ENCODE measurements at regions not wholly inside any gene's neighbourhood (a gene's known extent, or its start where the extent isn't known, plus 50 kb on each side); places are given as distances from the start of the nearest gene placed in this dataset.

DNA sequence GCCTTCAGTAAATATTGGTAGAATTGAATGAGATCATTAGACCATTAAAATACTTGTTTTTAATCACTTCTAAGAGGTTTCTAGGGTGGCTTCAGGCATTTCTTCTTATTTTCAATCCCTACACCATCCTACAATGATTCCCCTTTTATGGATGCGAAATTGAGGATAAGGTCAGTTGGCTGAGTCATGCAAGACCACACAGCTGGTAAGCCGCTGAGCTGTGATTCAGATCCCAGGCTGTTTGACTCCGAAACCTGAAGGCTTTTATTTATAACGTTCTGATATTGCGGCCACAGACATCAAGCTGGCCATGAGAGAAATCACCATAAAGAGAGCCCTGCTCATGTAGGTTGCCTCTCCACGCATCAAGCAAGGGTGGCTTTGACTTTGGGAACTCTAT is 133.4 kb downstream of the VAPA start:
- peaks cover 0 to 2% (median 0%) of the 10 kb centered on the region in 5 donors for H3K36me3 Mint-ChIP-seq

DNA sequence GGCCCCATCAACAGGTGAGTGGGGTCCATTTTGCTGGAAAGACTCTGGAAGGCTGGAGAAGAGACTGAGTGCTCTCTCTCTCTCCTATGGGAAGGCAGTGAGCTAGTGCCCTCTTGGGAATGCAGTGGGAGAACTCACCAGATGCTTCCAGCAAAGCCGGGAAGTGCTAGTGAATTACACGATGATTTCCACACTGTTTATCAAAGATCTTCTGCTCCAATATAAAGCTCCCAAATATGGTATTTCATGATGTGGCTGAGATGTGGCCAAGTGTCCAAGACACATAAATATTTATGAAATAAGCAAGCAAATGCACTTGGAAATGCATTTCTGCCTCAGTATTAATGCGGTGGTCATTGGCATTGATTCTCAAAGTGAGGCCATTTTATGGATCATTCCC is 135.9 kb downstream of the VAPA start:
- intact Hi-C loops (cut with micrococcal nuclease), result no loop called here
- no peak overlapping the region for H3K27ac ChIP-seq (ENCODE audit: low read depth, low read length)
- H3K4me3 ChIP-seq (ENCODE audit: low read length), result no peak overlapping the region
- H3K27ac Mint-ChIP-seq, result no peak overlapping the region
- peaks cover 0 to 5% (median 0%) of the 10 kb centered on the region in 11 donors for H3K9me3 Mint-ChIP-seq
- no peaks in the 10 kb centered on the region for H3K36me3 Mint-ChIP-seq
- no peaks in the 10 kb centered on the region for H3K9me3 ChIP-seq (ENCODE audit: control insufficient read depth in 2 of 3, low read length in 3 of 3)
- POLR2A ChIA-PET, result no interaction called here
- no peaks in the 10 kb centered on the region for H3K27me3 ChIP-seq (ENCODE audit: control insufficient read depth in 2 of 2, insufficient read depth in 2 of 2, low read length in 2 of 2)
- no peak overlapping the region for H3K4me3 Mint-ChIP-seq
- peaks cover 0 to 7% (median 0%) of the 10 kb centered on the region in 5 donors for H3K27me3 Mint-ChIP-seq
- DNase-seq, result no peak
- H3K36me3 ChIP-seq (ENCODE audit: control insufficient read depth in 2 of 3, insufficient read depth in 3 of 3, low read length in 3 of 3), result no peaks in the 10 kb centered on the region
- no peaks in the 10 kb centered on the region for H3K4me1 Mint-ChIP-seq
- no peak for ATAC-seq
- H3K4me1 ChIP-seq (ENCODE audit: control insufficient read depth in 2 of 2, insufficient read depth in 2 of 2, low read length in 2 of 2), result no peaks in the 10 kb centered on the region
- CTCF ChIA-PET, result no interaction called here

More for the DNA sequence above, 133.4 kb downstream of the VAPA start:
- H3K27me3 Mint-ChIP-seq, result peaks cover 0 to 4% (median 0%) of the 10 kb centered on the region in 5 donors
- Histone ChIP-seq H3K4me1 (ENCODE audit: control insufficient read depth in 2 of 2, insufficient read depth in 2 of 2, low read length in 2 of 2) (no peaks in the 10 kb centered on the region), H3K27ac (ENCODE audit: low read depth, low read length) (no peak overlapping the region), H3K4me3 (ENCODE audit: low read length) (no peak overlapping the region), H3K36me3 (ENCODE audit: control insufficient read depth in 2 of 3, insufficient read depth in 3 of 3, low read length in 3 of 3) (no peaks in the 10 kb centered on the region), H3K9me3 (ENCODE audit: control insufficient read depth in 2 of 3, low read length in 3 of 3) (peaks cover 0 to 3% (median 0%) of the 10 kb centered on the region in 3 experiments), H3K27me3 (ENCODE audit: control insufficient read depth in 2 of 2, insufficient read depth in 2 of 2, low read length in 2 of 2) (no peaks in the 10 kb centered on the region)
- ChIA-PET POLR2A (no interaction called here), CTCF (no interaction called here)
- H3K4me3 Mint-ChIP-seq, result no peak overlapping the region
- intact Hi-C loops (cut with micrococcal nuclease), result no loop called here
- no peak for DNase-seq
- H3K27ac Mint-ChIP-seq, result no peak overlapping the region
- H3K9me3 Mint-ChIP-seq, result peaks cover 0 to 18% (median 3%) of the 10 kb centered on the region in 11 donors
- no peak for ATAC-seq
- no peaks in the 10 kb centered on the region for H3K4me1 Mint-ChIP-seq

DNA sequence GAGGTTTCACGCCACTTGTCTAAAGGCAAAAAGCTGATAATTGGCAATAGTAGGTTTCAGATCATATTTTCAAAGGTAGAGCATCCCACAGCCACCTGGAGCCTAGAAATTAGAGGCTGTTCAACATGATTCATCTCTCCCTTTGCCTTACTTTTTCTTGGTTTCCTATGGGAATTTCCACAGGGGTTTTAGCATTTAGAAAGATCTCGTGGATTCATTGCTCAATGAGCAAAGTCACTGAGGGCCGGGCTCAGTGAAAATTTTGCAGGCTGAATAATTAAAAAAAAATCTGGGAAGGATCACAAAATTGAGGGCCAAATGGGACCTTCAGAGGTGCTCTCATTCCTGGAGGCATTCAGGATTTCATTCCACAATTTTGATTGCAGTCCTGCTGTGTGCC is 137.1 kb downstream of the VAPA start:
- POLR2A ChIA-PET, result no interaction called here
- Histone ChIP-seq H3K4me1 (ENCODE audit: control insufficient read depth in 2 of 2, insufficient read depth in 2 of 2, low read length in 2 of 2) (no peaks in the 10 kb centered on the region), H3K36me3 (ENCODE audit: control insufficient read depth in 2 of 3, insufficient read depth in 3 of 3, low read length in 3 of 3) (no peaks in the 10 kb centered on the region), H3K27ac (ENCODE audit: low read depth, low read length) (no peak overlapping the region), H3K27me3 (ENCODE audit: control insufficient read depth in 2 of 2, insufficient read depth in 2 of 2, low read length in 2 of 2) (no peaks in the 10 kb centered on the region), H3K4me3 (ENCODE audit: low read length) (no peak overlapping the region), H3K9me3 (ENCODE audit: control insufficient read depth in 2 of 3, low read length in 3 of 3) (no peaks in the 10 kb centered on the region)
- peaks cover 0 to 4% (median 0%) of the 10 kb centered on the region in 7 donors for H3K4me1 Mint-ChIP-seq
- no peak overlapping the region for H3K4me3 Mint-ChIP-seq
- CTCF ChIA-PET, result no interaction called here
- no peaks in the 10 kb centered on the region for H3K9me3 Mint-ChIP-seq
- ATAC-seq, result no peak
- H3K36me3 Mint-ChIP-seq, result no peaks in the 10 kb centered on the region
- intact Hi-C loops (cut with micrococcal nuclease), result no loop called here
- H3K27ac Mint-ChIP-seq, result no peak overlapping the region
- H3K27me3 Mint-ChIP-seq, result peaks cover 0 to 7% (median 0%) of the 10 kb centered on the region in 5 donors
- DNase-seq, result no peak

DNA sequence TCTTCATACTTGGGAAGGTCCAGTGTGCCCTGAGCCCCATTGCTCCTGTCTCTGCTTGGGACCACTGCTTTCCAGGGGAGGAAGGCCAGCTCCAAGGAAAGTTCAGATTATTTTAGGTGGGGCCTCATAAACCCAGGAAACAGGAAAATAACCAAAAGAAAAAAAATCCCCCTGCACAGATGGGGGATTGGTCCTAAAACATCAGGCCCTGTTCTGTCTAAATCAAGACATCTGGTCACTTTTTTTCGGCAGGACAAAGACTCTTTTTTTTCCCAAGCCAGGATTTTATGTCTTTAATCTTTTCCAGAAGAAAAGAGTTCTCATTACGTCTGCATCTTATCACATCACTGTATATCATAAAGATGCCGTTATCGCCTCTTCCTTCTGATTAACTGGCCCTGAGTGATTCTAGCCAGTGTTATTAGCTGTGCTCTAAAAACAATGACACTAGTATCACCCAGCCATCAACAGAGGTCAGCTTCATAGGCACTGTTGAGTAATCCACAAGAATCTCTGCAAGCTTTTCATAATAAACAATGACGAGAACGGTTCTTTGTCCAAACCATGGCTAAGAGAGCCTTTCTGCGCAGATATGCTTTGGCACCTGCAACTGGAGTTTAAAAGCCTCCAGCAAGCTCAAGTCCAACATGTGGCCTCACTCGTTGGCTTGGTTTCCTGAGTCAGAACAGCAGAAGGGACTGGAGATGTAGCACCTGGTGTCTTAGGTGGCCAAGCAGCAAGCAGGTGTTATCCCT is 138.2 kb downstream of the VAPA start:
- Mint-ChIP-seq H3K9me3 (no peaks in the 10 kb centered on the region), H3K27ac (no peak overlapping the region), H3K36me3 (no peaks in the 10 kb centered on the region), H3K27me3 (peaks cover 0 to 7% (median 0%) of the 10 kb centered on the region in 5 donors), H3K4me1 (peaks cover 0 to 4% (median 0%) of the 10 kb centered on the region in 7 donors), H3K4me3 (no peak overlapping the region)
- Histone ChIP-seq H3K9me3 (ENCODE audit: control insufficient read depth in 2 of 3, low read length in 3 of 3) (no peaks in the 10 kb centered on the region), H3K36me3 (ENCODE audit: control insufficient read depth in 2 of 3, insufficient read depth in 3 of 3, low read length in 3 of 3) (no peaks in the 10 kb centered on the region), H3K27ac (ENCODE audit: low read depth, low read length) (no peak overlapping the region), H3K4me1 (ENCODE audit: control insufficient read depth in 2 of 2, insufficient read depth in 2 of 2, low read length in 2 of 2) (no peaks in the 10 kb centered on the region), H3K4me3 (ENCODE audit: low read length) (no peak overlapping the region), H3K27me3 (ENCODE audit: control insufficient read depth in 2 of 2, insufficient read depth in 2 of 2, low read length in 2 of 2) (no peaks in the 10 kb centered on the region)
- ChIA-PET POLR2A (no interaction called here), CTCF (no interaction called here)
- DNase-seq (no peak), ATAC-seq (no peak)
- intact Hi-C loops (cut with micrococcal nuclease), result no loop called here

DNA sequence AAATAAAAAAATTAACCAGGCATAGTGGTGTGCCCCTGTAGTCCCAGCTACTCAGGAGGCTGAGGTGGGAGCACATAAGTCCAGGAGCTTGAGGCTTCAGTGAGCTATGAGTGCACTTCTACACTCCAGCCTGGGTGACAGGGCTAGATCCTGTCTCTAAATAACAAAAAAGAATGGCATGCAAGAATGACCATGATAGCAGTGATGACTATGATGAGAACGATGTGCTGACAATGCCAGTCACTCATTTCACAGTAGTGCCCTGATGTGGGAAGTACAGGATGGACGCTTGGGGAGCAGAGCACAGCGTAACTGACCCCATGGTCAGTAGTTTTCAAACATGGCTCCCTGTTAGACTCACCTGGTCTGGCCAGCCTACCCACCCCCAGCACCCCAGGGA is 139.1 kb downstream of the VAPA start:
- H3K4me3 ChIP-seq (ENCODE audit: low read length), result no peak overlapping the region
- no peak overlapping the region for H3K4me3 Mint-ChIP-seq
- H3K36me3 ChIP-seq (ENCODE audit: control insufficient read depth in 2 of 3, insufficient read depth in 3 of 3, low read length in 3 of 3), result no peaks in the 10 kb centered on the region
- intact Hi-C loops (cut with micrococcal nuclease), result no loop called here
- no peaks in the 10 kb centered on the region for H3K27me3 ChIP-seq (ENCODE audit: control insufficient read depth in 2 of 2, insufficient read depth in 2 of 2, low read length in 2 of 2)
- H3K27ac ChIP-seq (ENCODE audit: low read depth, low read length), result no peak overlapping the region
- ATAC-seq (no peak), DNase-seq (no peak)
- ChIA-PET CTCF (no interaction called here), POLR2A (no interaction called here)
- H3K36me3 Mint-ChIP-seq, result no peaks in the 10 kb centered on the region
- no peaks in the 10 kb centered on the region for H3K9me3 Mint-ChIP-seq
- no peaks in the 10 kb centered on the region for H3K4me1 ChIP-seq (ENCODE audit: control insufficient read depth in 2 of 2, insufficient read depth in 2 of 2, low read length in 2 of 2)
- H3K9me3 ChIP-seq (ENCODE audit: control insufficient read depth in 2 of 3, low read length in 3 of 3), result no peaks in the 10 kb centered on the region
- peaks cover 0 to 7% (median 0%) of the 10 kb centered on the region in 5 donors for H3K27me3 Mint-ChIP-seq
- H3K27ac Mint-ChIP-seq, result no peak overlapping the region
- H3K4me1 Mint-ChIP-seq, result peaks cover 0 to 4% (median 0%) of the 10 kb centered on the region in 7 donors

DNA sequence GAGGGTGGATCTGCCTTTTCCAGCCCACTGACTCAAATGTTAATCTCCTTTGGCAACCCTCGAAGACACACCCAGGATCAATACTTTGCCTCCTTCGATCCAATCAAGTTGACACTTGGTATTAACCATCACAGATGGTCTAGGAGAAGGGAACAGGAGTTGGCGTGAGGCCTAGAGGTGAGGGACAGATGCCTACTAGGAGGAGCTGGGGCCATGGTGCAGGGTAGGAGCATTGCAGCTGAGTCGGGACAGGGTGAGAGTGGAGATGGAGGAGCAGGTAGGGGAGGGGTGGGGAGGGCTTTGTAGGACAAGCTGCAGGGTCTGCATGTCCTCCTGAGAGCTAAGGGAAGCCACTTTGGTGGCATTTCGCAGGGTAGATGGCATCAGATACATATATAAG is 140.0 kb downstream of the VAPA start:
- Mint-ChIP-seq H3K27me3 (peaks cover 0 to 7% (median 0%) of the 10 kb centered on the region in 5 donors), H3K36me3 (no peaks in the 10 kb centered on the region), H3K4me3 (no peak overlapping the region), H3K9me3 (no peaks in the 10 kb centered on the region), H3K27ac (no peak overlapping the region), H3K4me1 (peaks cover 0 to 4% (median 0%) of the 10 kb centered on the region in 7 donors)
- ChIA-PET POLR2A (no interaction called here), CTCF (no interaction called here)
- ATAC-seq (no peak), DNase-seq (no peak)
- intact Hi-C loops (cut with micrococcal nuclease), result no loop called here
- H3K4me3 ChIP-seq (ENCODE audit: low read length), result no peak overlapping the region
- no peaks in the 10 kb centered on the region for H3K9me3 ChIP-seq (ENCODE audit: control insufficient read depth in 2 of 3, low read length in 3 of 3)
- no peaks in the 10 kb centered on the region for H3K27me3 ChIP-seq (ENCODE audit: control insufficient read depth in 2 of 2, insufficient read depth in 2 of 2, low read length in 2 of 2)
- no peaks in the 10 kb centered on the region for H3K4me1 ChIP-seq (ENCODE audit: control insufficient read depth in 2 of 2, insufficient read depth in 2 of 2, low read length in 2 of 2)
- no peak overlapping the region for H3K27ac ChIP-seq (ENCODE audit: low read depth, low read length)
- H3K36me3 ChIP-seq (ENCODE audit: control insufficient read depth in 2 of 3, insufficient read depth in 3 of 3, low read length in 3 of 3), result no peaks in the 10 kb centered on the region

DNA sequence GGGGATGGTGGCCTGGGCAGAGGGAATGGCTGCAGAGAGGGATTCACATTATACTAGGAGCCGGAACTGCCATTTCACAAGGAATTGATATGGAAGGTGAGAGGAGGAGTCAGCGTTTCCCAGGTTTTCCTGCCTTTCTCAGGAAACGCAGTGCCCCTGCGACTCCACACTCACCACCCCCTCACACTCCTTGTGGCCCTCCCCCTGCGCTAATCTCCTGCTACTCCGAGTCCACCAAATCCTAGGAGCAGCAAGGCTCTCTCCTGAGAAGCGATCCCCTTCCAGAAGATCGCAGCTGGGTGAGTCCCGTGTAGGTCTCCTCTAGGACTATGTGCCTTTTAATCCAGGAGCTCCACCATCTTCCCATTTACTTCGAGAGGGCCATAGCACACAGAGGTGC is 140.6 kb downstream of the VAPA start:
- peaks cover 0 to 4% (median 0%) of the 10 kb centered on the region in 7 donors for H3K4me1 Mint-ChIP-seq
- ATAC-seq (no peak), DNase-seq (no peak)
- no peak overlapping the region for H3K27ac ChIP-seq (ENCODE audit: low read depth, low read length)
- peaks cover 0 to 7% (median 0%) of the 10 kb centered on the region in 5 donors for H3K27me3 Mint-ChIP-seq
- ChIA-PET CTCF (no interaction called here), POLR2A (no interaction called here)
- H3K4me1 ChIP-seq (ENCODE audit: control insufficient read depth in 2 of 2, insufficient read depth in 2 of 2, low read length in 2 of 2), result no peaks in the 10 kb centered on the region
- no peaks in the 10 kb centered on the region for H3K27me3 ChIP-seq (ENCODE audit: control insufficient read depth in 2 of 2, insufficient read depth in 2 of 2, low read length in 2 of 2)
- H3K9me3 Mint-ChIP-seq, result no peaks in the 10 kb centered on the region
- no peaks in the 10 kb centered on the region for H3K9me3 ChIP-seq (ENCODE audit: control insufficient read depth in 2 of 3, low read length in 3 of 3)
- no peaks in the 10 kb centered on the region for H3K36me3 Mint-ChIP-seq
- intact Hi-C loops (cut with micrococcal nuclease), result no loop called here
- no peak overlapping the region for H3K4me3 Mint-ChIP-seq
- H3K36me3 ChIP-seq (ENCODE audit: control insufficient read depth in 2 of 3, insufficient read depth in 3 of 3, low read length in 3 of 3), result no peaks in the 10 kb centered on the region
- H3K4me3 ChIP-seq (ENCODE audit: low read length), result no peak overlapping the region
- no peak overlapping the region for H3K27ac Mint-ChIP-seq

Data from naive thymus-derived CD4-positive, alpha-beta T cell (primary cell).